ENCODE measurements at regions not wholly inside any gene's neighbourhood (a gene's known extent, or its start where the extent isn't known, plus 50 kb on each side); places are given as distances from the start of the nearest gene placed in this dataset.

- no peak for DNase-seq (ENCODE audit: low spot score)
These were observed 328.6 kb upstream of the SLC24A2 start for GRCh38 chr9:20117482-20117881.

GRCh38 chr9:20114974-20115373, 326.1 kb upstream of the SLC24A2 start:
- no peak for DNase-seq (ENCODE audit: low spot score)

- no peak for DNase-seq (ENCODE audit: low spot score)
These were observed 323.5 kb upstream of the SLC24A2 start for GRCh38 chr9:20112205-20112783.

GRCh38 chr9:20111173-20111843, 322.5 kb upstream of the SLC24A2 start:
- DNase-seq (ENCODE audit: low spot score), result no peak

- DNase-seq (ENCODE audit: low spot score), result peak; percentile 3
These were observed 306.7 kb upstream of the SLC24A2 start for GRCh38 chr9:20095430-20096092.

- no peak for DNase-seq (ENCODE audit: low spot score)
These were observed 303.7 kb upstream of the SLC24A2 start for GRCh38 chr9:20092561-20092960.

- no peak for DNase-seq (ENCODE audit: low spot score)
These were observed 298.6 kb upstream of the SLC24A2 start for GRCh38 chr9:20087481-20087880.

GRCh38 chr9:20085842-20086241, 297.0 kb upstream of the SLC24A2 start:
- no peak for DNase-seq (ENCODE audit: low spot score)

- no peak for DNase-seq (ENCODE audit: low spot score)
These were observed 295.3 kb upstream of the SLC24A2 start for GRCh38 chr9:20084125-20084524.

- DNase-seq (ENCODE audit: low spot score), result no peak
These were observed 294.6 kb upstream of the SLC24A2 start for GRCh38 chr9:20083390-20083789.

GRCh38 chr9:20082831-20083230, 294.0 kb upstream of the SLC24A2 start:
- peak; percentile 20 for DNase-seq (ENCODE audit: low spot score)

- DNase-seq (ENCODE audit: low spot score), result no peak
These were observed 293.6 kb upstream of the SLC24A2 start for GRCh38 chr9:20082406-20082805.

- no peak for DNase-seq (ENCODE audit: low spot score)
These were observed 289.4 kb upstream of the SLC24A2 start for GRCh38 chr9:20078246-20078645.

GRCh38 chr9:20074291-20074690, 285.5 kb upstream of the SLC24A2 start:
- DNase-seq (ENCODE audit: low spot score), result no peak

GRCh38 chr9:20070336-20070735, 281.5 kb upstream of the SLC24A2 start:
- no peak for DNase-seq (ENCODE audit: low spot score)

- no peak for DNase-seq (ENCODE audit: low spot score)
These were observed 277.2 kb upstream of the SLC24A2 start for GRCh38 chr9:20065796-20066700.

GRCh38 chr9:20065046-20065445, 276.2 kb upstream of the SLC24A2 start:
- no peak for DNase-seq (ENCODE audit: low spot score)

- no peak for DNase-seq (ENCODE audit: low spot score)
These were observed 265.9 kb upstream of the SLC24A2 start for GRCh38 chr9:20054734-20055133.

GRCh38 chr9:20048985-20049384, 260.1 kb upstream of the SLC24A2 start:
- peak; percentile 37 for DNase-seq (ENCODE audit: low spot score)

GRCh38 chr9:20048437-20048836, 259.6 kb upstream of the SLC24A2 start:
- DNase-seq (ENCODE audit: low spot score), result no peak

- peak; percentile 81 for DNase-seq (ENCODE audit: low spot score)
These were observed 255.8 kb upstream of the SLC24A2 start for GRCh38 chr9:20044686-20045085.

- no peak for DNase-seq (ENCODE audit: low spot score)
These were observed 254.6 kb upstream of the SLC24A2 start for GRCh38 chr9:20043461-20043860.
